ENCODE measurements at regions not wholly inside any gene's neighbourhood (a gene's known extent, or its start where the extent isn't known, plus 50 kb on each side); places are given as distances from the start of the nearest gene placed in this dataset.

DNA sequence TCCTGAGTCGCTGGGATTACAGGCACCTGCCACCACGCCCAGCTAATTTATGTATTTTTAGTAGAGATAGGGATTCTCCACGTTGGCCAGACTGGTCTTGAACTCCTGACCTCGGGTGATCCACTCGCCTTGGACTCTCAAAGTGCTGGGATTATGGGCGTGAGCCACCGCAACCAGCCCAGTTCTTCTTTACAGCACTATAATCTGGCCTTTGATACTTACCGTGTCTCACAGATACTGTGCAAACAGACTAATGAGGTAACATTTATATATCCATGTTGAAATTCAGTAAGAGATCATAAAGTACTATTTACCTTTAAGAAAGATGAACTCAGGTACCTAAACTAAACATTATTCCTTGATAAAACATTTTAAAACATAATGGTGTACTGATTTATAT lies 121.8 kb upstream of the PRR20A start:
- Histone ChIP-seq H3K27ac (no peak overlapping the region), H3K4me3 (no peak overlapping the region), H3K9me3 (peaks cover 0 to 45% (median 28%) of the 10 kb centered on the region in 8 donors), H3K36me3 (no peaks in the 10 kb centered on the region), H3K27me3 (replicated peaks in 1 of 7) (no peaks in the 10 kb centered on the region), H3K4me1 (no peaks in the 10 kb centered on the region)
- intact Hi-C loops (cut with DNase I; ENCODE audit: low total_unique reads): no loop called here
- no peak for TF ChIP-seq POLR2AphosphoS5 (IDR thresholded peaks at IDR 0.05)
- no peak for TF ChIP-seq POLR2A (IDR thresholded peaks at IDR 0.05)
- no peak for TF ChIP-seq CTCF (IDR thresholded peaks at IDR 0.05 in 8 of 11, conservative IDR thresholded peaks at IDR 0.05 in 3 of 11)
- DNase-seq: no peak
- WGBS, 5 donors: 73 to 86% (median 80%) methylated on average over 8 of the region's 8 CpGs

DNA sequence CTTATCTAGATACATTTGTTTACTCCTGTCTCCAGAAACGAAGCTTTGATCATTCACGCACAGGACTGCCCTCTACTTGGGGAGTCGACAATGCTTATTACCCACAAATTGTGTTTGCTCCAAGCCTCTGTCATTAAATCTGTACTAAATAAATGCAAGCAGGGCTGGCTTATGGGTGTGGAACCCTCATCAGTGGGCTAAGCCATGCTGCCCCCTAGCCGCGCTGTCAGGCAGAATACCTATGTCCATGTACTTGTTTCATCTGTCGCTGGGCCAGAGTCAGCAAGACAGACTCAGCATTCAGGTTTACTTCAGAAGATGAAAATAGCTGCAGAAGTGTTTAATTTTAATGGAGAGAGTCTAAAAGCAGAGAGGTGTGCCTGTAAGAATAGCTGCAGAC lies 110.0 kb upstream of the PRR20A start:
- DNase-seq: peak; percentile 21
- TF ChIP-seq CTCF (IDR thresholded peaks at IDR 0.05 in 8 of 11, conservative IDR thresholded peaks at IDR 0.05 in 3 of 11): no peak
- TF ChIP-seq POLR2A (IDR thresholded peaks at IDR 0.05): no peak
- TF ChIP-seq POLR2AphosphoS5 (IDR thresholded peaks at IDR 0.05): no peak
- peaks cover 0 to 55% (median 26%) of the 10 kb centered on the region in 8 donors for H3K9me3 ChIP-seq
- intact Hi-C loops (cut with DNase I; ENCODE audit: low total_unique reads): no loop called here
- no peaks in the 10 kb centered on the region for H3K4me1 ChIP-seq
- H3K36me3 ChIP-seq: no peaks in the 10 kb centered on the region
- H3K27me3 ChIP-seq (replicated peaks in 1 of 7): no peaks in the 10 kb centered on the region
- WGBS, 5 donors: 88 to 98% (median 94%) methylated on average over 6 of the region's 6 CpGs
- H3K4me3 ChIP-seq: no peak overlapping the region
- no peak overlapping the region for H3K27ac ChIP-seq

- H3K27ac ChIP-seq: no peak overlapping the region
- no peaks in the 10 kb centered on the region for H3K36me3 ChIP-seq
- no peak for TF ChIP-seq POLR2A (IDR thresholded peaks at IDR 0.05)
- TF ChIP-seq CTCF (IDR thresholded peaks at IDR 0.05 in 8 of 11, conservative IDR thresholded peaks at IDR 0.05 in 3 of 11): no peak
- no peak for DNase-seq
- 84 to 93% (median 88%) methylated on average over 4 of the region's 4 CpGs for WGBS, 5 donors
- no peaks in the 10 kb centered on the region for H3K4me1 ChIP-seq
- H3K27me3 ChIP-seq (replicated peaks in 1 of 7): no peaks in the 10 kb centered on the region
- H3K4me3 ChIP-seq: no peak overlapping the region
- intact Hi-C loops (cut with DNase I; ENCODE audit: low total_unique reads): no loop called here
- H3K9me3 ChIP-seq: peaks cover 0 to 12% (median 3%) of the 10 kb centered on the region in 8 donors
Measured at GRCh38 chr13:57036290-57036689, 104.4 kb upstream of the PRR20A start.

- Histone ChIP-seq H3K36me3 (no peaks in the 10 kb centered on the region), H3K27me3 (replicated peaks in 1 of 7) (no peaks in the 10 kb centered on the region), H3K9me3 (peaks cover 0 to 30% (median 15%) of the 10 kb centered on the region in 8 donors), H3K4me1 (no peaks in the 10 kb centered on the region), H3K27ac (no peak overlapping the region), H3K4me3 (no peak overlapping the region)
- no peak for DNase-seq
- intact Hi-C loops (cut with DNase I; ENCODE audit: low total_unique reads): no loop called here
- WGBS, 5 donors: 64 to 98% (median 90%) methylated on average over 1 of the region's 1 CpG
- TF ChIP-seq POLR2A (IDR thresholded peaks at IDR 0.05) (no peak), POLR2AphosphoS5 (IDR thresholded peaks at IDR 0.05) (no peak), CTCF (IDR thresholded peaks at IDR 0.05 in 8 of 11, conservative IDR thresholded peaks at IDR 0.05 in 3 of 11) (no peak)
Measured at GRCh38 chr13:57044910-57045309, 95.8 kb upstream of the PRR20A start.

Measured in spleen (tissue), 11 donors.